ENCODE measurements at regions not wholly inside any gene's neighbourhood (a gene's known extent, or its start where the extent isn't known, plus 50 kb on each side); places are given as distances from the start of the nearest gene placed in this dataset.

- TF ChIP-seq CTCF (IDR thresholded peaks at IDR 0.05; ENCODE audit: insufficient read depth, low read length, poor library complexity, severe bottlenecking), result no peak
- no peak for TF ChIP-seq EZH2phosphoT487 (conservative IDR thresholded peaks at IDR 0.05; ENCODE audit: low read length)
Measured at GRCh38 chr9:135016037-135016640, 71.3 kb upstream of the OLFM1 start.

Measured in SU-DHL-6 (cell line).